Posterior cingulate gyrus (tissue), 11 donors: ENCODE measurements at regions not wholly inside any gene's neighbourhood (a gene's known extent, or its start where the extent isn't known, plus 50 kb on each side); places are given as distances from the start of the nearest gene placed in this dataset.

Source experiments
- DNase-seq, 10 donors: peaks; one replicate each; pipeline versions ENCODE4 v3.0.0 to v3.0.0-alpha.2; 2020 to 2021; ENCODE audit warnings: mixed read lengths in 3 of 10
- intact Hi-C: fragments of 100-400 bp; cut with DNase I; formaldehyde crosslinking; loops from one replicate; pipeline ENCODE4 v1.15.1; 2023

DNA sequence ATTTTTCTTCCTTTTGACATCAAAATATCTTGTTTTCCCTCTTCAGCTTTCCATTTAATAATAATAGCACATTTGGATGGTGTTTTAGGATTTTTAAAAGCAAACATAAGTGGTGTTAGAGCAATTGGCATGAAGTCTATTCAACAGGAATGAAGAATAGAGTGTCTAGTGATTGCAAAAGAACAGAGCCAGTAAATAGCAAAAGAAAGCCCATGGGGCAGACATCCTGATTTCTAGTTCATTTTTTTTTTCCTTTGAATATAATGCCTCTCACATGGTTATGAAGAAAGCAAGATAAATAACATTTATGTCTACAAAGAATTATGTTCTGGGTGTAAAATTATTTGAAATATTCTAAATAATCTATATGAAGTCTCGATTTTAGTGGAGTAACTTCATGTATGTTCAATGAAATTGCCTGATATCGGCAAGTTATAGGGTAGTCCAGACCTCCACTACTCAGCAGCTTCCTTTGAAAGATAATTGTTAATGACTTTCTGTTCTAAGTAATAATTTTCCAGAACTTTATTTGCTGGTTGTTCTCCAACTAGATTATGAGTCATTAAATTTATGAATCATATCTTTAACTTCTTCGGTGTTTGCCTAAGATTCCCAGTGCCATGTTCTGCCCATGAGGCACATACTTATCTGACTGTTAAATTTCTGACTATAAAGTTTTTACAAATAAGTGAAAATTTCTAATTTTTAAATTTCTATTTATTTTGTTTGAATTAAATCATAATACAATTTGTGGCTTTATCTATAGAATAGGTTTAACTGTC is 587.9 kb downstream of the TLL1 start:
- intact Hi-C loops, result no loop called here
- no peak for DNase-seq

DNA sequence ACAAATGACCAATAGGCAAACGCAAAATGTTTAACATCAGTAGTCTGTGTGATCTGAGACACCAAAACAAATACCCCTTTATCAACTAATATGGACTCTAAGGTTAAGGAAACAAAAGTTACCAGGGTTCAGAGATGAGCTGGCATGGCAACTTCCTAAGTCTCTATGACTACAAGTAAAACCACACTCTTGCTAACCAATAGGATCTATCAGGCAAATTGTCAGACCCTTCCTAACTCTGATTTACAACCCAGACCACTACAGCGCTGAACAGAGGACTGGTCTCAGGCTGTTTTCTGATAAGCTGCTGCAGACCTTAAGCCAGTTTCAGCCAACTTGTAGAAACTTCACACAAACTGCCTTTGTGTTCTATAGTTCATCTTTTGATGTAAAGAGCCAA is 608.0 kb downstream of the TLL1 start:
- no peak for DNase-seq
- intact Hi-C loops, result no loop called here

GRCh38 chr4:166481739-166482138 is 608.7 kb downstream of the TLL1 start:
- DNase-seq, result no peak

GRCh38 chr4:166482758-166483157 is 609.7 kb downstream of the TLL1 start:
- intact Hi-C loops, result no loop called here
- DNase-seq, result no peak

More at GRCh38 chr4:166481739-166482138, 608.7 kb downstream of the TLL1 start:
- intact Hi-C loops, result no loop called here

DNA sequence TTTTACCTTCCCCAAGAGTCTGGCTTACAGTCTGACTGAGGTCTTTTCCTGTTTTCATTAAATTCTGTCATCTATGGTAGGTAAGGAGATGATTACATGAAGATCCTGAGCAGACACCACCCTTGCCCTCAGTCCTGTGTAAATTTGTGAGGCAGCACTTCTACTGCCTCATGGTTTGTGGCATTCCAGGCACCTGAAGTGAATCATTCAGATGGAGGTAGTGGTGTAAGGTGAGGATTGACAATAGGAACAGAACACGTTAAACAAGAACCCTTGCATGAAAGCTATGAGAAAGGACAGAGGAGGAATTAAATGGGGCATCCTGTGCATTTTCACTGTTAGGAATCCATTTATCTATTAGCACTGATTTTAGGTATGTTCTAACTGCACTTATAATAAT is 618.6 kb downstream of the TLL1 start:
- DNase-seq, result no peak
- intact Hi-C loops, result no loop called here

DNA sequence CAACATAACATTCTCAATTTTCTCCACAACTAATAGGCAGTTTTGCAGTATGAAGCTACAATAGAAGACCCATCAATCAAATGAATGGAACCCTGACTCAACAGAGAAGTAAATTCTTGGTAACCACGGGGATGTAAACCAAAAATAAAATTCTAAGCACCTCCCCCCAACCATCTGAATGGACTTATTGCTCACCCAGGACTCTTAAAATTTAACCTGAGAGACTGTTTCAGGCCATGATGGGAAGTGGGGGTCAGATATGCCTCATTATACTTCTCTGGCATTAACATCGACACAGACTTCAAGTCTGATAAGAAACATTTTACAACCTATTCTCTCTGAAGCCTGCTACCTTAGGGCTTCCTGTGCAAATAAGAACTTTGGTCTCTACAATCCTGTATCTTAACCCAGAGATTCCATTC is 620.9 kb downstream of the TLL1 start:
- intact Hi-C loops, result no loop called here
- no peak for DNase-seq

DNA sequence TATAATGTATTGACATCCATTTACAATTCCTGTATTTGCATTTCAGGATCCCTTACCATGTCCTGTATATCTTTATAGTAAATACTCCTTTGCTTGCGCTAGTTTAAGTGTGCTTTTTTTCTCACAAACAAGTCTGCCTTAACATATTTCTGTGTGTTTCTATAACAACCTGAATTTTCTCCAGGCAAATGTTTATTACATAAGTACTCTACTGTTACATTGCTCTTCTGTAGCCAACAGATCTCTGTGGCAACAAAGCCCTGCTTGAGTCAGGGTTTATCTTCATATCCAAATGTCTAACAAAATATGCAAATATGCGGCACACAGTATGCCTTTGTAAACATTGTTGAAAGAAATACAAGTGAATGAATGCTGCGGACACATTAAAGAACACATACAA is 625.5 kb downstream of the TLL1 start:
- intact Hi-C loops, result no loop called here
- DNase-seq, result no peak

- intact Hi-C loops, result no loop called here
- DNase-seq, result no peak
Observed at GRCh38 chr4:166499820-166500219, 626.8 kb downstream of the TLL1 start.

GRCh38 chr4:166501941-166502382 is 628.9 kb downstream of the TLL1 start:
- DNase-seq, result peak in 1 of 10 donors; percentile 69
- intact Hi-C loops, result no loop called here

- intact Hi-C loops, result no loop called here
- DNase-seq, result peak in 2 of 10 donors; percentile 50 to 63
Observed at GRCh38 chr4:166502660-166503059, 629.6 kb downstream of the TLL1 start.

- DNase-seq, result no peak
- intact Hi-C loops, result no loop called here
Observed at GRCh38 chr4:166506051-166506450, 633.0 kb downstream of the TLL1 start.

GRCh38 chr4:166512267-166512666 is 639.2 kb downstream of the TLL1 start:
- intact Hi-C loops, result no loop called here
- no peak for DNase-seq

GRCh38 chr4:166518315-166518714 is 645.3 kb downstream of the TLL1 start:
- no peak for DNase-seq

DNA sequence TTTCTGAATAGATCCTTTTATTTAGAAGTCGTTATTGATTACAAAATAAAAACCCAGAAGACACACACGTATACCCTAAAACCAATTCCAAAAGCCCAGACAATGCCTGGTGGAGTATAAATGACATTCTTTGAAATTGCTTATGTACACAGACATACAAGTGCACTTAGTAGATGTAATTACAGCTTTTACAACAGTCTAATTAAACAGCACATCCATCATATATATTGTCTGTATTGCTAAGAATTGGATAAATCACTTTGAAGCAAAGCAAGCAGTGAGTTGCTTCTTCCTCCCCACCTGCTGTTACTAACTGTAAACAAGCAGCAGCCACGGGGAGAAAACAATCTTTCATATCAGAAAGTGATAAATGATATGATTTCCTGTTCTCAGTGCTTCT is 645.7 kb downstream of the TLL1 start:
- no peak for DNase-seq
- intact Hi-C loops, result no loop called here

More at GRCh38 chr4:166518315-166518714, 645.3 kb downstream of the TLL1 start:
- intact Hi-C loops, result no loop called here

DNA sequence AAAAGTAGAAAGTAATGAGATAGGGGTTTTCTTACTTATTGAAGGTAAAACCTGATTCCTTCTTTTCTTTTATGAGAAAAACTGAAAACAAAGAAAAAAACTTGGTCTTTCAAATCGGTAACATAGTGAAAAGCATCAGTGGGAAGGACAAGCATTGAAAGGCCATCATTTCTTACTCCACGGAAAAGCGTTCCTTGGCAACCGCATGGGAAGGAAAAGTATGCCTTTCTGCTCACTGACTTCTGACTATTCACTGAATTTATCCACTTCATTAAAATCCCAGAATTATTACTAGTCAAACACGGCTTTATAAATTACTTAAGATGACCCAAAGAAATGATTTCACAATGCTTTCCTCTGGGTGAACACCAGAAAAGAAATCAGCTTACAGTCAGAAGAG is 646.7 kb downstream of the TLL1 start:
- intact Hi-C loops, result no loop called here
- no peak for DNase-seq

- DNase-seq, result no peak
- intact Hi-C loops, result no loop called here
Observed at GRCh38 chr4:166527500-166527899, 654.5 kb downstream of the TLL1 start.

- intact Hi-C loops, result no loop called here
- no peak for DNase-seq
Observed at GRCh38 chr4:166531703-166532102, 658.7 kb downstream of the TLL1 start.

- no peak for DNase-seq
- intact Hi-C loops, result no loop called here
Observed at GRCh38 chr4:166535865-166536264, 662.8 kb downstream of the TLL1 start.

GRCh38 chr4:166538491-166539005 is 665.5 kb downstream of the TLL1 start:
- no peak for DNase-seq
- intact Hi-C loops, result no loop called here

GRCh38 chr4:166546009-166546408 is 673.0 kb downstream of the TLL1 start:
- DNase-seq, result peak in 3 of 10 donors; percentile 46 to 61 (median 57)
- intact Hi-C loops, result no loop called here

- intact Hi-C loops, result no loop called here
- DNase-seq, result no peak
Observed at GRCh38 chr4:166577639-166578038, 656.7 kb downstream of the SPOCK3 start.

GRCh38 chr4:166585491-166585890 is 648.8 kb downstream of the SPOCK3 start:
- no peak for DNase-seq
- intact Hi-C loops, result no loop called here
